Activated CD4-positive, CD25-positive, alpha-beta regulatory T cell treated with anti-CD3 and anti-CD28 coated beads, Interleukin-2, amount 50 U/mL, for 24 hours (primary cell): ENCODE measurements at regions not wholly inside any gene's neighbourhood (a gene's known extent, or its start where the extent isn't known, plus 50 kb on each side); places are given as distances from the start of the nearest gene placed in this dataset.

Experiments
- ATAC-seq, 2 donors: fragments of 150-1000 bp; cut with Tn5 transposase; one replicate each; pipeline ENCODE4 v1.10.0; 2021; ENCODE audit warnings: mild to moderate bottlenecking in 1 of 2, moderate library complexity in 1 of 2

GRCh38 chr2:220509096-220509757, 881.8 kb downstream of the SLC4A3 start:
- no peak for ATAC-seq

DNA sequence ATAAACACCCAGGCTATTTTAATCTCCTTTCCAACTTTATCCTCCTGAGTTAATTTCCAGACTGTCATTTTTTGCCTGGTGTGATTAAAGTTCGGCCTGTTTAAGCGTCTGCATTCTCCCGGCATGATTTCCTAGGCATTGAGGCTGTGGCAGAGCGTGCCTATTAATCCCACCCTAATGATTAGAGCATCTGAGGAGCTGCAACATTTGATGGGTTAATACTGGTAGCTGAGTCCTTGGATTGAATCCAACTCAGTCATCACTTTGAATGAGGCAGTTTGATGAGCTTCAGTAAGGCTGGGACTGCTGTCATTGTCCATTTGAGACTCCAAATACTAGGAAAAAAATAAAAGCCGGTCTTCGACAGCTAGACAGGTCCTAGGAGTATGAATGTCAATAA, 882.5 kb downstream of the SLC4A3 start:
- no peak for ATAC-seq

GRCh38 chr2:220510668-220511067, 883.2 kb downstream of the SLC4A3 start:
- ATAC-seq: no peak

GRCh38 chr2:220512419-220512818, 885.0 kb downstream of the SLC4A3 start:
- no peak for ATAC-seq

GRCh38 chr2:220513573-220514288, 886.3 kb downstream of the SLC4A3 start:
- ATAC-seq: no peak

DNA sequence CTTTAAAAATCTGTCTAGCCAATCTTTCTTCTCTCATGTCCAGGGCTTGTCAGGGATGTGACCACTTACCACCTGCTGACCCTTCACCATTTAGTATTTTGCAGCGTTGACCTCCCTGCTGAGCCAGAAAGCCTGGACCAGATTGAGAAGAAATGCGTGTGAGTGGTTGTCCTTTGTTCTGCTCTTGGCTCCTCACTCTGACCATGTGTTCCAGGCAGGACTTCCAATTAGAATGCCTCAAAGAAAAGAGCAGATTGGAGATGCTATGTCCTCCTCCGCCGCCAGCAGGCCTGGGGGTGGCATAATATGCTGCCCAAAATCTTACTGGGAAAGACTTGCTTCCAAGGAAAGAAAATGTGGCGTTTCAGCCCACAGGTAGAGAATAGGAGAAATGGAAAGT, 894.1 kb downstream of the SLC4A3 start:
- ATAC-seq: no peak

GRCh38 chr2:220528180-220528675, 900.8 kb downstream of the SLC4A3 start:
- no peak for ATAC-seq

DNA sequence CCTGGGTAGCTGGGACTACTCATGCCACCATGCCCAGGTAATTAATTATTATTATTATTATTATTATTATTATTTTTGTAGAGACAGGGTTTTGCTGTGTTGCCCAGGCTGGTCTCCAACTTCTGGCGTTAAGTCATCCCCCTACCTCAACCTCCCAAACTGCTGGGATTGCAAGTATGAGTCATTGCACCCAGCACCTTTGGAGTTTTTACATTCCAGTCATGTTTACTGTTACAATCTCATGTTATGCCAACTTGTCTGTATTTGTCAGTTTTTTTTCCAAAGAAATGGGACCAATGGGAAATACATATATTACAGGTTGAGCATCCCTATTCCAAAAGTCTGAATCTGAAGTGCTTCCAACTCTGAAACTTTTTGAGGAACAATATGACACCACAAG, 903.8 kb downstream of the SLC4A3 start:
- no peak for ATAC-seq

- no peak for ATAC-seq
Measured at GRCh38 chr2:220533485-220533884, 906.1 kb downstream of the SLC4A3 start.

DNA sequence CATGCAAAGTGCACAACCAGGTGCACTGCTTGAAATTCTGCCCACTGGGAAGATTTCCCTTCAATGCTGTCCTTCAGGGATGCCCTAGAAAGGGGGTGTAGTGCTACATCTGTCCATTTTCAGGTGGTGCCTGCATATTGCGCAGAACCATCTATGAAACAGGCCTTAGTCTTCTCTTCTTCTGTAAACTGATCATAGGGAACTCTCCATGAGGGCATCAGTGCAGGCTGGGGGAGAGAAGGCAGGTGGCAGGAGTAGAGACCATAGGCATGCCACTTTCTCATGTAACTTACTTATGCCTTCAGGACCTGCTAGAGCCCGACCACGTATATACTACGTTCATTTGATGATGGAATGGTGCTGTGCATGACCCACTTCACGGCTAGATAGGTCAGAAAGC, 912.1 kb downstream of the SLC4A3 start:
- ATAC-seq: no peak

- ATAC-seq: no peak
Measured at GRCh38 chr2:220544049-220544448, 916.6 kb downstream of the SLC4A3 start.

DNA sequence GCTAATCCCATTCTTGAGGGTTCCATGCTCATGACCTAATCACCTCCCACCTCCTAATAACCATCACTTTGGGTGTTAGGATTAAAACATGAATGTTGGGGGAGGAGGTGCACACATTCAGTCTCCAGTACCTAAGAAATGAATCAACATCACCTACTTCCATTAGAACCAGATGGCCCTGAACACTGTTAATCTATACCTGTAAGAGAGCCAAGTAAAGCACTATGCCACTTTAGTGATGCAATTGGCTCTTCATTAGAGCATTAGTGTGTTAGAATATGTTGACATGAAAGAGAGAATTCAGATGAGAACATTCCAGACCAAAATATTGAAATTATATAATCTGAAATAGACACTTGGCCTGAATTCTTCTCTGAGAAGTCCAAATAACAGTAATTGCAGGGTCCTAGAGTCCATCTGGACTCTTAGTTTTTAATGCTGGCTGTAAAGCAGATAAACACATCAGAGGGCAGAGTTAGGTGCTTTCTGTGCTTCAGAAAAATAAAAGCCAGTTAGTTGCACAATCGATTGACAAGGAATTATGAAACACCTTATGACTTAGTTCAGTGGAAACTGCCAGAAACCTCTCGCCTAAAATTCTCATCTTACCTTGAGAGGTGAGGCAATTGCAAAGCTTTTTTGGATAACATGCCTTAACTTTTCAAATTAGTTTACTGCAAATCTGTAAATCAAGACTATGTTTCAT, 923.7 kb downstream of the SLC4A3 start:
- ATAC-seq: no peak

DNA sequence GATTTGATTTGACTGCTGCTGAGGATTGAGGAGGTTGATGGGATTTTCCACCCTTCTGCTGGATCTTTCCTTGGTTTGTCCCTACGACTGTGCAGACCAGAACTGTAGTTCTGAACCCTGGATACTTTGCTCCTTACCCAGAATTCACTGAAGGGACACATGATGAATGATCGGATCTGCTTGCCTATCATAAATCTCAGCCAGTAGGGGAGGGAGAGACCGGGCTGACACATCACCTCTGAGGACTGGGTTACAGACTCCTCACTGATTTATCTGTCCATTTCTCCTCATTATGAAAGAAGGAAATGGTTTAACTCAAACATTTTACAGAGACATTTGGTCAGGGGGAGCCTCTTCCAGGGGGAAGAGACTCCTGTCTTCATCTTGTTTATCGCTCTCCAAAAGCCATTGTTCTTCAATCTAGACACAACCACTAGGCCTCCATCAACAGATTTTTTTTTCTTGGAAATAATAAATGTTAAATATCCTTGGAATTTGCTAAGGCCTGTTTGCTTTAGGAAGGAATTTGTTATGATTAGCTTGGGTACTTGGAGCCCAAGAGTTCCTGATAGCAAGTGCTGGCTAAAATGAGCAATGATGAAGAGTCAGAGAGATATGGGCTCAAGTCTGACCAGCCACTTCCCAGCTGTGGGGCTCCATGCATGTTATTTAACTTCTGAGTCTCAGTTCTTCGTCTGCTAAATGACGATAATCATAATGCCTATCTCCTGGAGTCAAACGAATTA, 925.5 kb downstream of the SLC4A3 start:
- no peak for ATAC-seq

GRCh38 chr2:220555961-220556630, 928.7 kb downstream of the SLC4A3 start:
- ATAC-seq: no peak

GRCh38 chr2:220556658-220557057, 929.2 kb downstream of the SLC4A3 start:
- no peak for ATAC-seq

DNA sequence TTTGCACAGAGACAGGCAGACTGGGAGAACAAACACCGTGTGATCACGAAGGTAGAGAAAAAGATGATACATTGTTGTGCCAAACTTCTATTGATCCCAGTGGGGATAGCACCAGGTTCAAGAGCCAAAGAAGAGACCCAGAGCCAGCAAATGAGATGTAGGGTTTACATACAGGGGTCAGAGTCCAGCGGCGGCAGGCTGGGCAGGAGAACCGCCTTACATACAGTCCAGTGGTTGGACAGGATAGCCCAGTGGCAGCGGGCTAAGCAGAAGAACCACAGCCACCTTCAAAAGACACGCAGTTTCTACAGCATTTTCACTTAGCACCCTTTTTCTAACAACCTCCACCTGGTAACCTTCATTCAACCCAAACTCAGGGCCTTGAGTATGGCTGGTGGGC, 932.8 kb downstream of the SLC4A3 start:
- ATAC-seq: no peak

GRCh38 chr2:220562375-220563140, 935.1 kb downstream of the SLC4A3 start:
- ATAC-seq: no peak

DNA sequence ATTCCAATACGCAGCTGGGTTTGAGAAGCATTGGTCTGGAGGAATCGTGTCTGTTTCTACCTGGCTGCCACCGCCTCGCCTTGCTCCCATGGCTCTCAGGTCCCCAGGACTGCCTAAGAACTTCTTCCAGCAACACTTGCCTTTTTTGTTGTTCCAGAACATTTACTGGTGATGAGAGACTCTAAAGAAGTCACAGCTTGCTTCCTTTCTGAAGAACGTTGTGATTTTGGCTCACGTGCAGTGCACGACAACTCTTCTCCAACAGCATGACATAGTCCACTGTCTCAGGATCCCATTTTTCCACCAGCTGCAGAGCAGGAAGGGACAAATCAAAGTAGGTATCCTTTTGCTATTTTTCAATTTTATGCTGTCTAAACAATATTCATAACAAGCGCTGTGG, 940.9 kb downstream of the SLC4A3 start:
- ATAC-seq: no peak

DNA sequence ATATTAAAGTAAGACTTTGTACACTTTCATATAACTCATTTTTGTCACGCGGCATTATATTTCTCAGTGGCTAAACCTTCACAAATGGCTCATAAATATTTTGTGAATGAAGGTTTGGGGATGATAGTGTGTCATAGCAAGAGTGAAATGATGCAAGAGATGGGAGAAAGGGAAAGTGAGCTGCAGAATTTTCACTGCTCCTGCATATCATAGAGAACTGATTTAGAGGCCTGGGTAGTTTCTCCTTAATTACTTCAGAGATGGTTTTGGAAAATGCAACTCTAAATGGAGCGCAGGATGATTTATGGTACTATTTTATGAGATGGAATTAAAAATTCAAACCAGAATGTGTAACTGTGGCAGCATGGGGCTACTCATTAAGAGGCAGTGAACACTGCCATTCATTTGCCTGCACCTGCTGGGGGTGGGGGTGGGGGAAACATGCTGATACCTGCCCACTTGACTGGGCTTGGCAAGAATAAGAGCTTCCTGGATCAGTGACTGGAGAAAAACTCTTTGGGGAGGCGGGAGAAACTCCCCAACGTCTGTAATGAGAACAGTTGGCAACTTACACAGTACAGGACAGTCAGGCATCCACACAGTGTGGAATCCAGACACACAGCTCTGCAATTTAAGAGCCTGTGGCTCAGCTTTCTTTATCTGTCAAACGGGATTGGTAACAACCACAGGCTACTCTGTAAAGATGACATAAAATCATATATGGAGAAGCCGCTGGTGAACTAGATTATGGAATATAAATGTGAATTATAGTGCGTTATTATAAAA, 941.9 kb downstream of the SLC4A3 start:
- no peak for ATAC-seq

- ATAC-seq: no peak
Measured at GRCh38 chr2:220572385-220572784, 945.0 kb downstream of the SLC4A3 start.

DNA sequence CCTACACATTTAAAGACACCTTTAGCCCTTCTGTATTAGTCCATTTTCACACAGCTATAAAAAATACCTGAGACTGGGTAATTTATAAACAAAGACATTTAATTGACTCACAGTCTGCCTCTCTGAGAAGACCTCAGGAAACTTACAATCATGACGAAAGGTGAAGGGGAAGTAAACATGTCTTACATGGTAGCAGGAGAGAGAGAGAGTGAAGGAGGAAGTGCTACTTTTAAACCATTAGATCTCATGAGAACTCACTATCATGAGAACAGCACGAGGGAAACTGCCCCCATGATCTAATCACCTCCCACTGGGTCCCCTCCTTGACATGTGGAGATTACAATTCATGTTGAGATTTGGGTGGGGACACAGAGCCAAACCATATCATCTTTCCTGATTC, 946.6 kb downstream of the SLC4A3 start:
- ATAC-seq: no peak
